MG63 (cell line): ENCODE measurements at regions not wholly inside any gene's neighbourhood (a gene's known extent, or its start where the extent isn't known, plus 50 kb on each side); places are given as distances from the start of the nearest gene placed in this dataset.
"Not testable (repeated sequence)": the region's sequence is repeated elsewhere in the genome, so short reads cannot be mapped to it uniquely, and the experiment has no call there.

Experiments used
- DNase-seq: peaks from one replicate; pipeline ENCODE4 v3.0.0-alpha.2; 2020
- H3K27me3 ChIP-seq: fragments of 250-450 bp; sonication (Bioruptor Pico); 2 replicates; pipeline ENCODE4 v1.5.1; 2020; ENCODE audit warnings: mild to moderate bottlenecking, moderate library complexity
- H3K36me3 ChIP-seq: fragments of 250-450 bp; sonication (Bioruptor Pico); 2 replicates; pipeline ENCODE4 v1.5.1; 2020; ENCODE audit warnings: mild to moderate bottlenecking, moderate library complexity
- H3K4me3 ChIP-seq: fragments of 250-450 bp; sonication (Bioruptor Pico); 2 replicates; pipeline ENCODE4 v1.5.1; 2020; ENCODE audit warnings: mild to moderate bottlenecking, moderate library complexity
- H3K9me3 ChIP-seq: fragments of 250-450 bp; sonication (Bioruptor Pico); 2 replicates; pipeline ENCODE4 v1.5.1; 2020; ENCODE audit warnings: mild to moderate bottlenecking, moderate library complexity

DNA sequence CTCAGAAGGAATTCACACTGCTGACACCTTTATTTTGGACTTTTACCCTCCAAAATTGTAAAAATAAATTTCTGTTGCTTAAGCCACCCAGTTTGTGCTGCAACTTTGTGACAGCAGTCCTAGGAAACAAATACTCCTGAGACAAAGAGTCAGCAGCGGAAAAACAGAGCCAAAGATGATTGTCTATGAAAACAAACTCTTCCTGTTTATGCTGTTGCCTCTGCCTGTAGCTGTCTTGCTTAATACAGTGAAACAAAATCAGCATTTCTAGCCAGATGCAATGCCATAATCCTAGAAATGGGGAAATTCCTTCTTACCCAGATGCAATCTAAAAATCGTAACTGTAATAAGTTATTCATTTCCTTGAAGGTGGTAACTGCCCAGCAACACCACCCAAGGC lies 387.5 kb upstream of the ATP11B start:
- no peak for DNase-seq
- Histone ChIP-seq H3K4me3 (no peak overlapping the region), H3K27me3 (peaks cover 2% of the 10 kb centered on the region), H3K9me3 (no peaks in the 10 kb centered on the region), H3K36me3 (no peaks in the 10 kb centered on the region)

DNA sequence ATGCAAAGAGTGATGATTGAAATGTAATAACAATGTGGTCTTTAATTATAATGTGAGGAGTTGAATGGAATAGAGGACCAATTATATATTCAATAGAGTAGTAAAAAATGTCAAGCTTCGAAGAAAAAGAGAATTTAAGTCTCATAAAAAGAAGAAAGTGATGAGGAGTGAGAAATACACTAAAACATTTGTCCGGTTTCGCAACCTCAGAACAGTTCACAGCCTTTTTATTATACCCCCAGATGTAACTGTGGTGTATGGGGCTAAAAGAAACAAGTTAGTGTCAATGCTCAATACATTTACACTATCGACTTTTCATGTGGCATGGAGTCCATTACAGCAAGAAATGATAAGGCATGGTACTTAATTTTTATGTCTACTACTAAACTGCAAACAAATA lies 386.5 kb upstream of the ATP11B start:
- Histone ChIP-seq H3K4me3 (no peak overlapping the region), H3K27me3 (peaks cover 2% of the 10 kb centered on the region), H3K36me3 (no peaks in the 10 kb centered on the region), H3K9me3 (no peaks in the 10 kb centered on the region)
- DNase-seq: no peak

DNA sequence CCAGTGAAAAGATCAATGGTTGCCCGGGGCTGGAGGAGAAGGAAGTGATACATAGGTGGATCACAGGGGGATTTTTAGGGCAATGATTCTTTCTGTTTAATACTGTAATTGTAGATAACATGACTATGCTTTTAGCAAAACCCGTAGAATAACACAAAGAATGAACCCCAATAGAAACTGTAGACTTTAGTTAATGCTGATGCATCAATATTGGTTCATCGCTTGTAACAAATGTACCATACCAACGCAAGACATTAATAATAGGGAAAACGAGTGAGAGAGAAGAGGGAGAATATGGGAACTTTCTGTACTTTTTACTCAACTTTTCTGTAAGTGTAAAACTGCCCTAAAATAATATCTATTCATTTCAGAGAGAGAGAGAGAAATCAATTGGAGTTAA lies 383.3 kb upstream of the ATP11B start:
- Histone ChIP-seq H3K4me3 (no peak overlapping the region), H3K27me3 (peaks cover 2% of the 10 kb centered on the region), H3K36me3 (no peaks in the 10 kb centered on the region), H3K9me3 (no peaks in the 10 kb centered on the region)
- no peak for DNase-seq

DNA sequence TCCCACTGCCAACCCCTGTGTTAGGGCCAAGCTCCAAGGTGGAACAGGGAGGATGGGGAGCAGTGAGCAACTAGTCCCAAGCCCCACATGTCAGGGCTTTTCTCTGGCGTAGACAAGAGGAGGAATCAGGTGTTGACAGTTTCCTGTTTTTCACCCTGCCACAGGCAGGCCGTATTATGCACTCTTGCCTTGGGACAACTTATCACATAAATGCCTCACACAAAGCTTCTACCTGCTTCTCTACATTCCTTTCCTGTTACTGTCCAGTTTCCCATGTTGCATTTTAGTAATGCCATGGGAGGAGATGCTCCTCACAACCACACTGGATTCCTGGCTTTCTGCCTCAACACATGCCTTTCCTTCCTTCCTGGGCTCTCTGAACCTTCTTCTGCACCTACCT lies 381.2 kb upstream of the ATP11B start:
- no peak overlapping the region for H3K4me3 ChIP-seq
- peaks cover 2% of the 10 kb centered on the region for H3K27me3 ChIP-seq
- DNase-seq: no peak

DNA sequence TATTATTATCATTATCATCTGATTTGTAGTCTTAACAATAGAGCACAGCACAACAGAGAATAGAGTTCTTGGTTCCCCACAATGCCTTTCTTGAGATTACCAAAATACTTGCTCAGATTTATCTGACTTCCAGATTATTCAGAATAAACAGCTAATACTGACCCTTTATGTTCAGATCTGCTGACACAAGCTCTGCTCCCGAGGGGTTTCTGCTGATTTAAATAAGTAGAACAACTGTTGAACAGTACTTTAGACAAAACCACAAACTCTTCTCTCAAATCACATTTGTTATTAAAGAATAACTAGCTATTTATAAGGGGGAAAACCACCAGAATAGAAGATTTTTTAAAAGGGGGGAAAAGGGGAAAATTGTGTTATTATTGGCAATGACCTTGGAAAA lies 380.2 kb upstream of the ATP11B start:
- DNase-seq: no peak
- H3K27me3 ChIP-seq: peaks cover 1% of the 10 kb centered on the region; the same call in 1 of the 2 replicates
- no peaks in the 10 kb centered on the region for H3K36me3 ChIP-seq
- H3K4me3 ChIP-seq: no peak overlapping the region
- no peaks in the 10 kb centered on the region for H3K9me3 ChIP-seq

More for the DNA sequence above, 381.2 kb upstream of the ATP11B start:
- Histone ChIP-seq H3K9me3 (no peaks in the 10 kb centered on the region), H3K36me3 (no peaks in the 10 kb centered on the region)

DNA sequence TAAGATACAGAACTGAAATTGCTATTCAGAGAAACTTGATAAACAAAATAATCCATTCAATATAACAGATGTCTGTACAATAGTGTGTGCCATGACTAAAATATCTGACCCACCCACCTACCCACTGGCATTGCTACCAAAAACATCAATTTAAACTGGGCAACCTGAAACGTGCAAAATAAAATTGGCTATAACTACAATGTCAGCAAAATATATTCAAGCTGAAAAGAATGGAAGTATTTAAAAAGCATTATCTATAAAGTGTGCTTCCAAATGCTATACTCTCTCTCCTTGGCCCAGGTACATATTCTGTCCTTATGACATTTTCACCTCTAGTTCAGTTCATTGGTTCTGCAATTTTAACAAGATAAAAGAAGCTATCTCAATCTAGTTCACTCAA lies 379.6 kb upstream of the ATP11B start:
- H3K4me3 ChIP-seq: no peak overlapping the region
- H3K36me3 ChIP-seq: no peaks in the 10 kb centered on the region
- H3K27me3 ChIP-seq: no peaks in the 10 kb centered on the region
- DNase-seq: no peak
- no peaks in the 10 kb centered on the region for H3K9me3 ChIP-seq

DNA sequence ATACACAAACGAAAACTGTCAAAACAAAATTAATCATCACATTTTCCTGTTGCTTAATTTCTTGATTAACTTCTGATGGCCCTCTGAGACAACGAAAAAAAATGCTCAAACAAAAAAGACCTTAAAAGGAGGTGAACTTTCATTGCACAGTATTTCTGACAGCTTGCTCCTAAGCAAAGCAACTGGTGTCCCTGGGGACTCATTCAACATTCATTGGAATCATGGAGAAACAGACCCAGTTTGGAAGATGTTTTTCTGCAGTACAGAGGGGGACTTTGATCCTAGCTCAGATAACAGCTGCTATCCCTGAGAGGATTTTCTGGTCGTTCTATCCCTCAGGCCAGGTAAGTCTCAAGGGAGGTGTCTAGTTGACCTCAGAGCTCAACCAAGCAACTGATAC lies 378.7 kb upstream of the ATP11B start:
- DNase-seq: no peak
- no peaks in the 10 kb centered on the region for H3K36me3 ChIP-seq

DNA sequence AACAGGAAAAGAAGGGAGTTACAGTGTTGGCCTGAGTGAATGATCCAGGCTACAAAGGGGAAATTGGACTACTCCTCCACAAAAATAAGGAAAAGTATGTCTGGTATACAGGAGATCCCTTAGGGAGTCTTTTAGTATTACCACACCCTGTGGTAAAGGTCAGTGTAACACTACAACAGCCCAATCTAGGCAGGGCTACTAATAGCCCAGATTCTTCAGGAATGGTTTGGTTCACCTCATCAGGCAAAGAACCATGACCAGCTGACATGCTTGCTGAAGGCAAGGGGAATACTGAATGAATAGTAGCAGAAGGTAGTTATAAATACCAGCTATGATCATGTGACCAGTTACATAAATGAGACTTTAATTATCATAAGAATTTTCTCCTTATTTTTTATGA lies 372.6 kb upstream of the ATP11B start:
- Histone ChIP-seq H3K4me3 (no peak overlapping the region), H3K27me3 (no peaks in the 10 kb centered on the region), H3K9me3 (no peaks in the 10 kb centered on the region), H3K36me3 (no peaks in the 10 kb centered on the region)
- no peak for DNase-seq

More for the DNA sequence above, 378.7 kb upstream of the ATP11B start:
- H3K27me3 ChIP-seq: no peaks in the 10 kb centered on the region
- H3K4me3 ChIP-seq: no peak overlapping the region
- H3K9me3 ChIP-seq: no peaks in the 10 kb centered on the region

DNA sequence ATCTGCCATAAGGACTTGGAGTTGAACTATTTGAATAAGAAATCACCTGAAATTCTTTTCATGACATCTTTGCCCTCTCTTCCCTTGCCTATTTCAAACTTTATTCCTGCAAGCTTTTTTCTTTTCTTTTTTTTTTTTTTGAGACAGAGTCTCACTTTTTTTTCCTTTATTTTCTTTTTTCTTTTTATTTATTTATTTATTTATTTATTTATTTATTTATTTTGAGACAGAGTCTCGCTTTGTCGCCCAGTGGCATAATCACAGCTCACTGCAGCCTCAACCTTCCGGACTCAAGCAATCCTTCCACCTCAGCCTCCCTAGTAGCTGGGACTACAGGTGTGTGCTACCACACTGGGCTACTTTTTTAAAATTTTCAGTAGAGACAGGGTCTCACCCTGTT lies 369.3 kb upstream of the ATP11B start:
- Histone ChIP-seq H3K4me3 (no peak overlapping the region), H3K27me3 (no peaks in the 10 kb centered on the region), H3K9me3 (no peaks in the 10 kb centered on the region), H3K36me3 (no peaks in the 10 kb centered on the region)
- no peak for DNase-seq

DNA sequence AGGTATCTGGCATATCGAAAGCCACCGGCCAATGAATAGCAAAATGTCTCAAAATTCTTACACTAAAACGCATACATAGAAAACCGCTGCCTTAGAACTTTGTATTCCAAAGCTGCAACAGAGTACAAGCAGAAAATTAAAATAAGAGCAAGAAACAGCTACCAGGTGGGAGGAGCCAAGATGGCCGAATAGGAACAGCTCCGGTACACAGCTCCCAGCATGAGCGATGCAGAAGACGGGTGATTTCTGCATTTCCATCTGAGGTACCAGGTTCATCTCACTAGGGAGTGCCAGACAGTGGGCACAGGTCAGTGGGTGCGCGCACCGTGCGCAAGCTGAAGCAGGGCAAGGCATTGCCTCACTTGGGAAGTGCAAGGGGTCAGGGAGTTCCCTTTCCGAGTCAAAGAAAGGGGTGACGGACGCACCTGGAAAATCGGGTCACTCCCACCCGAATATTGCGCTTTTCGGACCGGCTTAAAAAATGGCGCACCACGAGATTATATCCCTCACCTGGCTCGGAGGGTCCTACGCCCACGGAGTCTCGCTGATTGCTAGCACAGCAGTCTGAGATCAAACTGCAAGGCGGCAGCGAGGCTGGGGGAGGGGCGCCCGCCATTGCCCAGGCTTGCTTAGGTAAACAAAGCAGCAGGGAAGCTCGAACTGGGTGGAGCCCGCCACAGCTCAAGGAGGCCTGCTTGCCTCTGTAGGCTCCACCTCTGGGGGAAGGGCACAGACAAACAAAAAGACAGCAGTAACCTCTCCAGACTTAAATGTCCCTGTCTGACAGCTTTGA lies 367.2 kb upstream of the ATP11B start:
- not testable (repeated sequence) for DNase-seq

DNA sequence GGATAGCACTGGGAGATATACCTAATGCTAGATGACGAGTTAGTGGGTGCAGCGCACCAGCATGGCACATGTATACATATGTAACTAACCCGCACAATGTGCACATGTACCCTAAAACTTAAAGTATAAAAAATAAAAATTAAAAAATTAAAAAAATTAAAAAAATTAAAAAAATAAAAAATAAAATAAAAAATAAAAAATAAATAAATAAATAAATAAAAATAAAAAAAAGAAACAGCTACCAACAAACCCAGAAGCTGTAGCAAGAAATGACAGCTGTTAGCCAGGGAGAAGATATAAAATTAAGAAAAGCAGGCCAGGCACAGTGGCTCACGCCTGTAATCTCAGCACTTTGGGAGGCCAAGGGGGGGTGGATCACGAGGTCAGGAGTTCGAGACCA lies 361.3 kb upstream of the ATP11B start:
- not testable (repeated sequence) for H3K9me3 ChIP-seq, H3K27me3 ChIP-seq, DNase-seq, H3K36me3 ChIP-seq, H3K4me3 ChIP-seq

More for the DNA sequence above, 367.2 kb upstream of the ATP11B start:
- H3K4me3 ChIP-seq, H3K36me3 ChIP-seq, H3K27me3 ChIP-seq, H3K9me3 ChIP-seq: not testable (repeated sequence)

DNA sequence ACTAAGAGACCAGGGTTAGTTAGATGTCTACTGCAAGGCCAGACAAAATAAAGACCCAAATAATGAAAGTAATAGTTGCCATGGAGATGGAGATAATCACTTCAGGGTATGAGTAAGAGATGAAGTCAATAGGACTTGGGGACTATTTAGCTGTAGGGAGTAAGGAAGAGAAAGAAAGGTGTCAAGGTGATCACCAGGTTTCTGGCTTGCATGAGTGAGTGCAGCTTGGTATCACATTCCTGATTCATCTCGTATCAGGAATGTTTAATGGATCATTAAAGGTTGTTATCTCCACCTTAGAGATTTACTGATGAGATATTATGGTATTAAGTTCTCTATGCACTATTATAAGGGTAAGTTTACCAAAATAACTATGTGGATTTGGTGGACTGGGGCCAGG lies 357.4 kb upstream of the ATP11B start:
- DNase-seq: no peak
- no peaks in the 10 kb centered on the region for H3K36me3 ChIP-seq
- H3K27me3 ChIP-seq: no peaks in the 10 kb centered on the region
- no peak overlapping the region for H3K4me3 ChIP-seq
- no peaks in the 10 kb centered on the region for H3K9me3 ChIP-seq

DNA sequence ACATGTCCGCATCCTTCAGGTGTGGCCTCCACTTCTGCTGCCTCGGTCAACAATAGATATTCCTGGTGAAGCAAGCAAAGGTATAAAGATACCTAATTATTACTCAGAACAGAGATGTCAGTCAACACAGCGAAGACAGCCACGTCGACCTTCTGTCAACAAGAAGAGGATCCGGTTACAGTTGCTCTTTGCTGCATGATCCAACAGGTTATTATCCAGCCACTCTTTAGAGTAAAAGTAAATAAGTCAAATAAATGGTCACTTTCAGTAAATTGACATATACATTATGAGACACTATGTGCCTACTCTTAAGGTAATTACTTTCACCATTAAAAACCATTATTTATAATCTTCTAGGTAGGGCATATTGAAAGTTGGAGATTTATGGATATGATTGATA lies 356.8 kb upstream of the ATP11B start:
- H3K27me3 ChIP-seq: no peaks in the 10 kb centered on the region
- H3K4me3 ChIP-seq: no peak overlapping the region
- no peaks in the 10 kb centered on the region for H3K36me3 ChIP-seq
- DNase-seq: no peak
- H3K9me3 ChIP-seq: no peaks in the 10 kb centered on the region

DNA sequence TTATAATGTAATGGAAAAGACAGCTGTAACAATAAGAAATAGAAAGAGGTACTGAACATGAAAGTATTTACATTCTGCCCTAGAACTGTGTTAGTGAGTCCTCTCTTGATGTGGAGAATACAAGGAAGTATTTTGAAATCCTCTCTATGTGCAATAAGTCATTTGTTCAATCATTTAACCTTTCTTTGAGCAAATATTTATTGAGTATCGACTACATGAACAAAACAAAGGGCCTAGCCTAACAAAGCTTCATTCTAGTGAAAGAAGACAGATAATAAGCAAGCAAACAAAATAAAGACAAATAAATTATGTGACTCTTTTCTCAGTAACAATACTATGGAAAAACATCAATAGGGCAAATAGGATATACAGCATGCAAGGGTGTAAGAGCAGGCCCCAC lies 354.9 kb upstream of the ATP11B start:
- Histone ChIP-seq H3K9me3 (no peaks in the 10 kb centered on the region), H3K36me3 (no peaks in the 10 kb centered on the region), H3K27me3 (no peaks in the 10 kb centered on the region), H3K4me3 (no peak overlapping the region)
- no peak for DNase-seq

DNA sequence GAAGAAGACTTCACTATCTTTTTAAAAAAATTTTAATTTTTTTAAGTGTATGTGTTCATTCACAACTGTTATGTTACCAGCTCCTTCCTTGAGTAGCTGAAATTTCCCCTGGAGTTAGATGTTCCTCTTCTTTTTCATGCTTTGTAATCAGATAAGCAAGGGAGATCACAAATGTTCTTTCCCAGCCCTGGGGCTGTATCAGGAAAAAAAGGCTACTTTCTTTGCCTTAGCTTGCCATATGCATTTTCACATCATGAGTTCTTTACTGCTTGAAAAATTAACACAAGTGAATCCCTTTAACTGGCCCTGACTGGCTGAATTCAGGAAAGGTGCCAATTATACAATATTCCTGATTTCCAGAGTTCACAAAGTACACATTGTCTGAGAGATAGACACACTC lies 353.2 kb upstream of the ATP11B start:
- H3K4me3 ChIP-seq: no peak overlapping the region
- no peaks in the 10 kb centered on the region for H3K9me3 ChIP-seq
- no peaks in the 10 kb centered on the region for H3K36me3 ChIP-seq
- no peak for DNase-seq
- no peaks in the 10 kb centered on the region for H3K27me3 ChIP-seq

DNA sequence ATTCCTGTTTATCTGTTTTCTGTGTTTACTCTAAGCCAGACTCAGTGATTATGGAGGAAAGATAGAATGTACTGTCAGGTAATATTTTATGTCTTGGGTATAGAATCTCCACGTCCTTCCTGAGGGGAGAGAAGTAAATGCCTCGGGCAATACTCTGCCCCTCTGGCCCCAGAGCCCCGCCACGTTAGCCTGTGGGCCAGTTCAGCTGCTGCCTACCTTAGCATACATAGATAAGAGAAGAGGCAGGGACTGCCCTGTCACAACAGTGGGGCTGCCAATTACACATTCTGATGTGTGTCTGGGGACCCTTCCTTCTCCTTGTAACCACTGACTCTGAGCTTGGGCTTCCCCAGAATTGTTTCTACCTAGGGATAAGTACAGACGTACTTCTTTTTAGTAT lies 347.7 kb upstream of the ATP11B start:
- Histone ChIP-seq H3K4me3 (no peak overlapping the region), H3K9me3 (no peaks in the 10 kb centered on the region), H3K27me3 (no peaks in the 10 kb centered on the region), H3K36me3 (no peaks in the 10 kb centered on the region)
- no peak for DNase-seq

DNA sequence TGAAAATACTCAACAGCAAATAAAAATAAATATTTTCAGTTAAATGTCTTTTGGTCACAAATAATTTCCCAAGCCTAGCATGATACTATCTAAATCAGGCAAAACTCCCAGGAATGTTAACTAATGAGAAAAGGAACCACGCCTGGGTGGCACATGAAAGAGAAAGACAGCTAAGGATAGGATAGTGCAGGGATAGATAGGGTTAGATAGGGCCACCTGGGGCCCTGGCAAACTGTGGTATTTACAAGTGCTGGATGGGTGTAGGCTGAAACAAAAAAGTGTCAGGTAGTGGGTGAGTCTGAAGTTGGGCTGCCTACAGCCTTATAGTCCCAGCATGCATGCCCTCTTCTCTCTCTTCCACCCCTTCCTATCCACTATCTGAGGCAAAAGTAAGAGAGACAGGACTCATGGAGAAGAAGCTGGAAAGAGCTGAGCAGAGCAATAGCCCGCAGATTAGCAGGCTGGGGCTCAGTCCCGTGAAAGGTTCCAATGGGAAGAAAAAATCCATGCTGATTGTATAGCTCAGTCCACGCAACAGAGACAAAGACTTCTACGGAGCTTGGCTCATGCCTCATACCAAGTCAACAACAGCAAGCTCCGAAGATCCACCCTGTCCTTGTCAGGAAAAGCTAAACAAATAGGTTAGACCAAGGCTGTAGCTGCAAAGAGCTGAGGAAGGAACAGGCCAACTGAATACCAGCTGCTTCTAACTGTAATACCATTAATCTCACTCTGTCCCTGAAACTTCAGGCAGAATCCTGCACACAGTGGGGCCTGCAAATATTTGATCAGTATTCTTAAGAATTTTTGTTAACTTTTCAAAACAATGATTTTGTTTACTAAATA lies 342.1 kb upstream of the ATP11B start:
- DNase-seq: no peak
- Histone ChIP-seq H3K36me3 (no peaks in the 10 kb centered on the region), H3K9me3 (no peaks in the 10 kb centered on the region), H3K4me3 (no peak overlapping the region), H3K27me3 (no peaks in the 10 kb centered on the region)

DNA sequence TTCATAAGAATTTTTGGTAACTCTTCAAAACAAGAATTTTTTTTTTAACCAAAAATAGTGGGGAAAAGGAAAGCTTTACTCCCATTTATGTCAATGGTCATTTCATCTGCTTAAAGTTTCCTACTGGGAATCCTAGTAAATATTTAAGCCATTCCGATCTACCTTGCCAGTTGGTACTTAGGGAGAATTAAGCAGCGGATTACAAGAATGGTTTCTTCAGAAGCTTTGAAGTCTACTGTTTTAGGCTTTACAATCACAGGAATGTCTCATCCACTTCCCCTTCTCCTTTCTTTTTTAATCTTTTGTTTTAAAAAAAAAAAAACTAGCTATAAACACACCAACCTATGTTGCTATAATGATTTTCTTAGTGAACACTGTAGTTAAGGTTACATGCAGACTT lies 341.4 kb upstream of the ATP11B start:
- no peak for DNase-seq
- no peaks in the 10 kb centered on the region for H3K36me3 ChIP-seq
- peaks cover 2% of the 10 kb centered on the region; the same call in 1 of the 2 replicates for H3K27me3 ChIP-seq
- H3K9me3 ChIP-seq: no peaks in the 10 kb centered on the region
- H3K4me3 ChIP-seq: no peak overlapping the region
